K562 (cell line): ENCODE measurements at regions not wholly inside any gene's neighbourhood (a gene's known extent, or its start where the extent isn't known, plus 50 kb on each side); places are given as distances from the start of the nearest gene placed in this dataset.

Experiments
- ATAC-seq: fragments of 200-7000 bp; cut with Tn5 transposase; 3 replicates; pipeline ENCODE4 v1.9.1; 2020; ENCODE audit warnings: moderate library complexity
- BruUV-seq: library from RNA; stranded (reverse); fragments of 400-500 nt; replicated peaks from 2 replicates; lab custom pipeline; 2021; lab: Mats Ljungman, UMichigan
- CTCF ChIA-PET: fragments of 300-600 bp; formaldehyde crosslinking; extraction: SDS; loops from one replicate; lab custom pipeline; 2021; ENCODE audit warnings: low intra/inter-chr PET ratio; lab: Yijun Ruan, JAX
- POLR2A ChIA-PET: fragments of 300-600, 350-650 bp; sonication (Branson Sonifier 250); formaldehyde crosslinking; extraction: SDS; loops from one replicate; lab custom pipeline; 2021; ENCODE audit warnings: antibody characterized with exemption, inconsistent platforms; lab: Yijun Ruan, JAX
- DNase-seq, 4 experiments: peaks; one replicate each; pipeline versions ENCODE4 v3.0.0 to v3.0.0-alpha.2; 2011 to 2018; ENCODE audit warnings: low spot score in 3 of 4, mixed read lengths in 3 of 4; ENCODE audit errors: extremely low read depth in 1 of 4
- FAIRE-seq: peaks from 2 replicates; lab custom pipeline; 2011; peaks lifted over from hg19 to GRCh38; lab: Jason Lieb, UNC
- H2AFZ ChIP-seq: 2 replicates; pipeline ENCODE4 v1.6.0; 2011; ENCODE audit warnings: low read depth, low read length, control low read depth, inconsistent platforms
- H3K27ac ChIP-seq: fragments of 200-600 bp; 3 replicates; pipeline ENCODE4 v1.8.0; 2011; ENCODE audit warnings: low read depth, mild to moderate bottlenecking, control low read depth, inconsistent platforms, low read length, moderate library complexity, mixed read lengths; ENCODE audit errors: extremely low read depth
- H3K27me3 ChIP-seq, 2 experiments: fragments of 300-600 bp in 1 of 2; 2 replicates in 1 of 2; 3 replicates in 1 of 2; pipeline versions ENCODE4 v1.6.0 to v1.8.0; 2011; ENCODE audit warnings: inconsistent platforms in 2 of 2, low read length in 2 of 2, mild to moderate bottlenecking in 1 of 2, mixed read lengths in 1 of 2, moderate library complexity in 1 of 2; ENCODE audit not compliant: control insufficient read depth in 2 of 2, insufficient read depth in 2 of 2
- H3K36me3 ChIP-seq: fragments of 300-600 bp; 3 replicates; pipeline ENCODE4 v1.8.0; 2011; ENCODE audit warnings: mild to moderate bottlenecking, low read length, inconsistent platforms; ENCODE audit not compliant: control insufficient read depth, insufficient read depth
- H3K4me1 ChIP-seq, 2 experiments: fragments of 200-600 bp in 1 of 2; replicated peaks in 1 of 2; 2 replicates in 1 of 2; 3 replicates in 1 of 2; pipeline versions ENCODE4 v1.5.1 to v1.8.0; 2011; ENCODE audit warnings: inconsistent platforms in 2 of 2, low read length in 2 of 2, mild to moderate bottlenecking in 1 of 2, mixed read lengths in 1 of 2, moderate library complexity in 1 of 2; ENCODE audit not compliant: control insufficient read depth in 2 of 2, insufficient read depth in 2 of 2
- H3K4me2 ChIP-seq: 2 replicates; pipeline ENCODE4 v1.6.1; 2011; ENCODE audit warnings: low read length, control low read depth, inconsistent platforms, mixed read lengths; ENCODE audit not compliant: insufficient read depth
- H3K4me3 ChIP-seq: fragments of 200-600 bp; sonication (generic), shearing (Covaris generic); 2 replicates; pipeline ENCODE4 v1.5.1; 2016; ENCODE audit warnings: control low read depth, inconsistent platforms
- H3K79me2 ChIP-seq: fragments of 200-600 bp; 3 replicates; pipeline ENCODE4 v1.8.0; 2011; ENCODE audit warnings: low read length, inconsistent platforms; ENCODE audit not compliant: control insufficient read depth, insufficient read depth
- H3K9ac ChIP-seq, 2 experiments: 2 replicates each; pipeline versions ENCODE4 v1.6.0 to v1.6.1; 2011; ENCODE audit warnings: low read depth in 2 of 2, low read length in 2 of 2, control low read depth in 1 of 2, inconsistent platforms in 1 of 2, mild to moderate bottlenecking in 1 of 2, mixed read lengths in 1 of 2; ENCODE audit not compliant: insufficient read depth in 1 of 2
- H3K9me1 ChIP-seq: one replicate; pipeline ENCODE4 v1.6.0; 2011; ENCODE audit warnings: inconsistent platforms, mild to moderate bottlenecking, low read length, moderate library complexity; ENCODE audit not compliant: control insufficient read depth, insufficient read depth
- H3K9me3 ChIP-seq: replicated peaks from 2 replicates; pipeline ENCODE4 v1.5.1; 2011; ENCODE audit warnings: low read depth, low read length, inconsistent platforms; ENCODE audit not compliant: control insufficient read depth, insufficient read depth
- H4K20me1 ChIP-seq: replicated peaks from 2 replicates; pipeline ENCODE4 v1.6.1; 2011; ENCODE audit warnings: low read length, inconsistent platforms, mixed read lengths; ENCODE audit not compliant: control insufficient read depth, insufficient read depth
- PRDM10 ChIP-seq: fragments of 450-650 bp; IDR thresholded peaks from 2 replicates; pipeline ENCODE4 v1.6.1; 2018; ENCODE audit not compliant: partially characterized antibody
- RUNX1 ChIP-seq: sonication (generic); IDR thresholded peaks from 2 replicates; pipeline ENCODE4 v1.6.1; 2016; ENCODE audit warnings: antibody characterized with exemption, low read depth
- SLC30A9 ChIP-seq: fragments of 250-450 bp; sonication (Bioruptor Pico); IDR thresholded peaks from 2 replicates; pipeline ENCODE4 v1.8.0; 2022; ENCODE audit warnings: mild to moderate bottlenecking, moderate library complexity
- WGBS: fragments of 100-300 bp; shearing (Covaris generic); methylation state at CpG from one replicate; pipeline ENCODE4 v1.1.6; 2016; ENCODE audit warnings: low coverage, mixed read lengths; ENCODE audit not compliant: insufficient coverage; ENCODE audit errors: missing lambda C conversion rate; 5-methylcytosine and 5-hydroxymethylcytosine counted together
- in situ Hi-C: fragments of 300-500 bp; cut with MboI; formaldehyde crosslinking; loops from 4 replicates; pipeline ENCODE4 v1.15.0; 2018; ENCODE audit warnings: inconsistent platforms, mixed read lengths
- intact Hi-C: fragments of 100-400 bp; cut with micrococcal nuclease; formaldehyde crosslinking; loops from 2 replicates; pipeline ENCODE4 v1.14.2; 2022

- DNase-seq (no peak), ATAC-seq (no peak), FAIRE-seq (no peak)
- Histone ChIP-seq H3K27ac (no peak overlapping the region), H2AFZ (no peak overlapping the region), H3K79me2 (no peaks in the 10 kb centered on the region), H3K36me3 (no peaks in the 10 kb centered on the region), H3K27me3 (peaks cover 0 to 8% of the 10 kb centered on the region in 2 experiments; a peak in 1 of 5 replicates), H3K4me1 (peaks cover 0 to 7% of the 10 kb centered on the region in 2 experiments; a peak in 2 of 5 replicates), H3K9ac (no peak overlapping the region), H3K9me3 (no peaks in the 10 kb centered on the region), H4K20me1 (no peaks in the 10 kb centered on the region), H3K4me3 (no peak overlapping the region), H3K9me1 (no peaks in the 10 kb centered on the region), H3K4me2 (no peak overlapping the region)
- in situ Hi-C loops (no loop called here), intact Hi-C loops (no loop called here)
- BruUV-seq: no TSS peak
- no peak for TF ChIP-seq SLC30A9 (CRISPR knock-in tag)
- TF ChIP-seq RUNX1: no peak
- TF ChIP-seq PRDM10: peak; percentile 62
- CTCF ChIA-PET: no interaction called here
- WGBS: 1% methylated on average over 5 of the region's 5 CpGs
- POLR2A ChIA-PET: interaction anchor here (1.1 kb wide), 1 partner anchor 8 kb away, joined by 3 read pairs; no protein-coding TSS in a partner anchor
Observed at GRCh38 chr5:175124821-175125220, 319.2 kb downstream of the DRD1 start.
